HG03378 (cell line): ENCODE measurements at regions not wholly inside any gene's neighbourhood (a gene's known extent, or its start where the extent isn't known, plus 50 kb on each side); places are given as distances from the start of the nearest gene placed in this dataset.
"Not testable (repeated sequence)": the region's sequence is repeated elsewhere in the genome, so short reads cannot be mapped to it uniquely, and the experiment has no call there.

Source experiments
- ATAC-seq: cut with Tn5 transposase; IDR thresholded peaks from one replicate; pipeline ENCODE4 v1.9.1; 2021; ENCODE audit warnings: mild to moderate bottlenecking, moderate library complexity; ENCODE audit not compliant: unreplicated experiment

DNA sequence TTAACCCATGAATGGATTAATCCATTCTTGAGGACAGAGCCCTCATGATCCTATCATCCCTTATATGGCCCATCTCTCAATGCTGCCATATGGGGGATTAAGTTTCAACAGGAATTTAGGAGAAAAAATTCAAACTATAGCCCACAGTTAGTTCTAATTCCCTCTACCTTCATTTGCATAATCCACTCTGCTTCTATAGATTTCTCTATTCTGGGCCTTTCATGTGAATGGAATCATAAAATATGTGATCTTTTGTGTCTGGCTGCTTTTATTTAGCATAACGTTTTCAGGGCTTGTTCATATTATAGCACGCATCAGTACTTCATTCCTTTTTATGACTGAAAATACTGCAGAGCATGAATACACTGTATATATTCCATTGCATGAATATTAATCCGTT lies 55.4 kb downstream of the CTSL start:
- no peak for ATAC-seq

GRCh38 chr9:87783180-87783579 lies 57.3 kb downstream of the CTSL start:
- no peak for ATAC-seq

DNA sequence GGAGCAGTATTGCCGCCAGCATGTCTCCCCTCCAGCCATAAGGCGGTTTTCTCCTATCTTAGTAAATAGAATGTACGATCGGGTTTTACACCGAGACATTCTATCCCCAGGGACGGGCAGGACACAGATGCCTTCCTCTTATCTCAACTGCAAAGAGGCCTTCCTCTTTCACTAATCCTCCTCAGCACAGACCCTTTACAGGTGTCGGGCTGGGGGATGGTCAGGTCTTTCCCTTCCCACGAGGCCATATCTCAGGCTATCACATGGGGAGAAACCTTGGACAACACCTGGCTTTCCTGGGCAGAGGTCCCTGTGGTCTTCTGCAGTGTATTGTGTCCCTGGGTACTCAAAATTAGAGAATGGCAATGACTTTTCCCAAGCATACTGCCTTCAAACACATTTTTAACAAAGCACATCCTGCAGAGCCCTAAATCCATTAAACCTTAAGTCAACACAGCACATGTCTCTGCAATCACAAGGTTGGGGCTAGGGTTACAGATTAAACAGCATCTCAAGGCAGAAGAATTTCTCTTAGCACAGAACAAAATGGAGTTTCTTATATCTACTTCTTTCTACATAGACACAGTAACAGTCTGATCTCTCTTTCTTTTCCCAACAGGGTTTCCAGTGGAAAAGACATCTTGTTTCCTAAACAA lies 59.5 kb downstream of the CTSL start:
- not testable (repeated sequence) for ATAC-seq

DNA sequence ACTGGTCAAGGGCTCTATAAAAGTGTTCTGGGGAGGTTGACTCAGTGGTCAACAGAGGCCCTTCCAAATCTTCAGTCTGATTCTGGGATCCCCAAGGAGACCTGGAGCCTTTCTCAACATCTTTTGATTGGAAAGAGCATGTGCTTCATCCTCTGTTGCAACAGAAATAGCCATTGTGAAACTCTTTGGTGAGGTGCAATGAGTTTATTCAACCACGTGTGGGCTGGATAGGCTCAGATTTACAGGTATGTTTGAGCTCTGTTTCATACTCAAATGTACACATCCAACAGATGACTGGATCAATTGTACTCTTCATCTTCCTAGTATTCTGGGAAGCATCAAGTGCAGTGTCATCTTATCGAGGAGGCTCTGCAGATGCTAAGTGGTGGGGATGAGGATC lies 60.5 kb downstream of the CTSL start:
- ATAC-seq, result no peak

DNA sequence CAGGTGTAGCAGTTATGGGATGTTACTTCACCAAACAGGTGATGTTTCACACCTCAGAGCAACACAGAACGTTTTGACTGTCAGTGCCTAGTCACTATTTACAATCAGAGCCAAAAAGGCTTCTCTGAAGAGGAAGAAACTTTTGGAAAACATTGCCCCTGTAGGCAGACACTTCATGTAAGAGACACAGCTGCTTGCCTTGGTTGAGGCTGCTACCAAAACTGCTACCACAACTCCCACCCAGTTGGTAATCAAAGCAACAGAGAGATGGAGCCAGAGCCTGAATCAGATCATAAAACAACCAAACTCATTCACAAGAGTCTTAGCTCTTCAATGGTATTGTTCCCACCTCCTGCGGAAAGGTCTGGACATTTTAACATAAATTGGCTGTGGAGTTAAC lies 61.0 kb downstream of the CTSL start:
- no peak for ATAC-seq

- ATAC-seq, result no peak
Measured at GRCh38 chr9:87787735-87788134, 61.8 kb downstream of the CTSL start.

DNA sequence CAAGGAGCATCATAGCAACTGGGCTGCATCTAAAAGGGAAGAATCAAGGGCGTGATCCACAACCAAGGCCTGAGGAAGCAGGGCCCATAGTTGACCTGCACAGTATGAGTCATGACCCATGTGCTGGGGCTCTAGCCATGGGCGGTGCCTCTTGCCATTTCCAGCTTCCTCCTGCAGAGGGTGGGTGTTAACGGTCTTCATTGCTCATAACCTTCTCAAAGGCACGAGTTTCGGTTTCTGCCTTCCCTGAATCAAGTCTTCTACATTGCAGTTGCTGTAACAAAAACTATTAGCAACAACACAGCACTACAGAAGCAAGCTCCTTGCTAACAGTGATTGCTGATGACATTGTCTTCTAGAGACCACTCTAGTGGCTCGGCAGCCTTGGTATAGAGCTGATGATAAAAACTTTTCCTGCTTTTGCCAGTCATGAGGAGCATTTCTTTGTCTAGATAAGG lies 66.9 kb downstream of the CTSL start:
- peak; percentile 69 for ATAC-seq

- ATAC-seq, result no peak
Measured at GRCh38 chr9:87793292-87793691, 67.4 kb downstream of the CTSL start.

DNA sequence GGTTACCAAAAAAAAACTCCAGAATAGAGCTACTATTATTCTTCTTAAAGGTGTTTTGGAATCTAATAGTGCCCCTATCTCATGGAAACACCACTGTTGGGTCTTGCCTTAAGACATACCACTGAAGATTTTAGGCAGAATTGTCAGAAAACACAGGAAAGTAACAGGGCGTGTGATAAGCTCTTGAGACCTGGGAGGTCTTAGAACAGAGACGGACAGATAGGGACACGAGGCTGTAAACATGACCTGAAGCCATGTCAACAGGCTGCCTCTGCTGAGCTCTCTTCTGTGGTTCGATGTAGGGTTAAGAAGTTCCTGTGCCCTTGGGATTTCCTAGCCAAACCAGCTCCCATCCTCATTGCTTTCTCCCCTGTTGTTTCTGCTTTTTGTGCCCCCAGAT lies 69.3 kb downstream of the CTSL start:
- no peak for ATAC-seq

- no peak for ATAC-seq
Measured at GRCh38 chr9:87796196-87796595, 70.3 kb downstream of the CTSL start.

DNA sequence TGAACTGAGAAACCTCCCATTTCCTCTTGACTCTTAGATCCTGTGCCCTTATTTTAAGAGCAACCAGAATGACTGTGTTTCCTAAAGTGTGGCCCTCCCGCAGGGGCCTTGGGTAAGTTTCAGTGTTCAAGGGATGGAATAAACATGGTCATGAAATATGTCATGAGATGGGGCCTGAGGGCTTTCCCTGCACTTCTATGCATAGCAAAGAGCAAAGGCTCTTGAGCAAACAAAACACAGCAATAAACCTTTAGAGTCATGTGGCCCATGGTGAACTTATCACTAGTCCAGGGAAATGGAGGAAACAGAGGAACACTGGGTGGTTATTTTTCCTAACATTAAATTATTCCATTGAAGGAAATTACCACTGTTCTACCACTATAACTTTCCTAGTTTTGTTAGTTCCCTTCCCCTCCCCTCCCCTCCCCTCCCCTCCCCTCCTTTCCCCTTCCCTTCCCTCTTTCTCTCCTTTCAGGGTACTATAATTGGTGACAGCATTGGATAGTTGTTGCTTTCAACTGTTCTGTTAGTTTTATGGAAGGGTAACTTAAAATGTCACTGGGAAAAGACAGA lies 72.4 kb downstream of the CTSL start:
- ATAC-seq, result no peak

- no peak for ATAC-seq
Measured at GRCh38 chr9:87799503-87799902, 73.6 kb downstream of the CTSL start.

DNA sequence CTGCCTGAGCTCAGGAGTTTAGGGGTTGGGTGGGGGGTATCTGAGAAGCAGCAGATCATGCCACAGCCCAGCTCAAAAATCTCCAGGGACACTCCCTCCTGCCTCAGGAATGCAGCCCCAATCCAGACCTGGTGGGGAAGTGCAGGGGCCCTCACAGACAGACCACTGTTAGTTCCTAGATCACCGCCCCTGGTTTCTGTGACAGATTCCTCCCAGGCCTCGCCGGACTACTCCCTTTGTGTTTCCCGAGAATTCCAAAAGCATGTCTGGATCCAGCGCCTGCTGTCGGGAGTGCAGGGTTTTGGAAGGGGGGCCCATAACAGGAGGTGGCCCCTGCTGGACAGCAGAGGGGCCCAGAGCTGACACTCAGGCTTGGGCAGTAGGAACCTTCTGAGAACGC lies 74.5 kb downstream of the CTSL start:
- no peak for ATAC-seq

GRCh38 chr9:87801013-87801412 lies 75.1 kb downstream of the CTSL start:
- no peak for ATAC-seq

DNA sequence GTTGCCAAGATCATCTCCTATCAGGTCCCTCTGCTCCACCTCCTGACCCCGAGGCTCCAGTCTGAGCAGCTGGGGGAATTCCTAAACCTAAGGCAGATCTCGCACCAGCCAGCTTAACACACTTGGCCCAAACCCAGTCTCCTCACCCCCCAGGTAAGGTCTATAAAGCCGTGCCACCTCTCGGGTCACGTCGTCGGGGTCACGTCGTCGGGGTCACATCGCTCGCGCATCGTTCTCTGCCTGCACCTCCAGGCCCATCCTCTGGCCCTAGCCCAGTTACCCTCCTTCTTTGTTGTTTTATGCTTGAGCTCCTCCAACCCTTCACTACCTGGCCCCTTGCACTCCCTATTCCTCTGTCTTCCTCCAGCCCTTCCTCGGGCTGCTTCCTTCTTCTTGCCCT lies 77.2 kb downstream of the CTSL start:
- no peak for ATAC-seq

DNA sequence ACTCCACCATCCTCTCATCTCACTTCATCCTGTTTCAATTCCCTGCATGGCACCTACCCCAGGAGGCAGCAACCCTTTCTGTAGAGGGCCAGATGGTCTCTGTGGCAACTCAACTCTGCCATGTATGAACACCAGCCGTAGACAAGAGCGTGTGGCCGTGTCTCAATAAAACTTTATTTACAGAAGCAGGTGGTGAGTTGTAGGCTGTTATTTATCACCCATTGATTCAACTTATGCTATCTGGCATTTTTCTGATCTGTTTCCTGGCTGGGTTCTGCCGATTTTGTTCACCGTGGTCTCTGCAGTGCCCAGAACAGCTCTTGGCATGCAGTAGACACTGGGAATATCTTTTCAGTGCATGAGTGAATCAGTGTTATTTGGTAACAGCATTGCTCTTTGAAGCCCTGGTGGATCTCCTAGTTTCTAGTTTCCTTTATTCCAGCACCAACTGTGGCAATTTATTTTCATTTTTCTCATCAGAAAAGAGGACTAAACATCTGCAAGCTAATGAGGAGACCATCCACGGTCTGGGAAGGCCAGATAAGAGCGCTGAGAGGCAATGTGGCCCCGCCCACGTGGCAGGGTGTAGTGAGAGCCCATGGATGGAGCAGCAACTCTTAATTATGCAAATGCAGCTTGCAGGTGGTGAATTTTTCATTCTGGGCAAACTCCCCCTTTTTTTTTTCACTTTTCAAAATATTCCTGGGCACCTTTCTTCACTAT lies 77.9 kb downstream of the CTSL start:
- ATAC-seq, result no peak

DNA sequence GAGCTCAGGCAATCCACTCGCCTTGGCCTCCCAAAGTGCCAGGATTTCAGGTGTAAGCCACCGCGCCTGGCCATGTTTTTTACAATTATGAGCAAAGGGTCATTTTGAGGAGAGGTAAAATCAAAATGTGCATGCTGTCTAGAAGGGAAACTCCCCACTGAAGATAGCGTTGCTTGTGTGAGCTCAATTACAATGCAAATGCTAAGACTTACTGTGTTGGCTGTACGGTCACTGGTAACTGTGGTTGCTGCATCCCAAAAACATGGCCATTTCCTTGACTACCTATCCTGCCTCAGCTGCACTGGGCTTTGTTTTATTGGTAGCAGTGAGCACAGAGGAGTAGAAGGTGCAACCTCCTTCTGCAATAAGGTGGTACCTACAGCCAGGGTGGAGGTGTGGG lies 77.4 kb upstream of the SPATA31E1 start:
- ATAC-seq, result no peak

- no peak for ATAC-seq
Measured at GRCh38 chr9:87810008-87810407, 72.7 kb upstream of the SPATA31E1 start.

- ATAC-seq, result no peak
Measured at GRCh38 chr9:87810679-87811178, 71.9 kb upstream of the SPATA31E1 start.

GRCh38 chr9:87812375-87813118 lies 70.1 kb upstream of the SPATA31E1 start:
- no peak for ATAC-seq

- no peak for ATAC-seq
Measured at GRCh38 chr9:87813119-87813463, 69.6 kb upstream of the SPATA31E1 start.

- no peak for ATAC-seq
Measured at GRCh38 chr9:87816036-87816435, 66.6 kb upstream of the SPATA31E1 start.
